Heart left ventricle (tissue), 16 donors: ENCODE measurements at regions not wholly inside any gene's neighbourhood (a gene's known extent, or its start where the extent isn't known, plus 50 kb on each side); places are given as distances from the start of the nearest gene placed in this dataset.

Experiments used
- ATAC-seq, 4 donors: fragments of 200-7000 bp; cut with Tn5 transposase; one replicate each; pipeline ENCODE4 v1.9.1; 2020 to 2022; ENCODE audit warnings: moderate library complexity in 4 of 4, mild to moderate bottlenecking in 3 of 4, moderate number of reproducible peaks in 1 of 4
- DNase-seq, 5 donors: peaks; one replicate each; pipeline ENCODE4 v3.0.0-alpha.2; 2020
- H3K27ac ChIP-seq, 12 donors: fragments of 200-600 bp; sonication (generic) in 4 of 12; one replicate each; pipeline versions ENCODE4 v1.5.0 to v1.8.0; 2016 to 2022; ENCODE audit warnings: mild to moderate bottlenecking in 2 of 12
- H3K27me3 ChIP-seq, 9 donors: fragments of 200-600 bp; sonication (generic) in 2 of 9; one replicate each; pipeline versions ENCODE4 v1.5.1 to v1.8.0; 2016 to 2022; ENCODE audit warnings: mild to moderate bottlenecking in 3 of 9
- H3K36me3 ChIP-seq, 9 donors: fragments of 200-600 bp; sonication (generic) in 2 of 9; one replicate each; pipeline versions ENCODE4 v1.5.0 to v1.8.0; 2018 to 2022; ENCODE audit warnings: mild to moderate bottlenecking in 2 of 9
- H3K4me1 ChIP-seq, 12 donors: fragments of 200-600 bp; sonication (generic) in 4 of 12; one replicate each; pipeline versions ENCODE4 v1.5.0 to v1.8.0; 2016 to 2022; ENCODE audit warnings: mild to moderate bottlenecking in 3 of 12
- H3K4me3 ChIP-seq, 12 donors: fragments of 200-600 bp; sonication (generic) in 4 of 12; one replicate each; pipeline versions ENCODE4 v1.5.0 to v1.8.0; 2017 to 2022; ENCODE audit warnings: mild to moderate bottlenecking in 9 of 12, moderate library complexity in 4 of 12
- H3K9me3 ChIP-seq, 12 donors: fragments of 200-600 bp; sonication (generic) in 4 of 12; one replicate each; pipeline versions ENCODE4 v1.5.0 to v1.8.0; 2016 to 2022; ENCODE audit warnings: mild to moderate bottlenecking in 1 of 12
- POLR2A ChIP-seq, 2 donors: fragments of 450-650 bp; IDR thresholded peaks; one replicate each; pipeline ENCODE4 v1.6.1; 2017; ENCODE audit warnings: antibody characterized with exemption in 2 of 2, mild to moderate bottlenecking in 2 of 2, moderate library complexity in 2 of 2
- WGBS, 4 donors: extraction: QIAGEN DNeasy Blood & Tissue Kit in 2 of 4; methylation state at CpG; one replicate each; pipeline versions ENCODE4 v1.1.5 to v1.1.7; 2013 to 2018; 5-methylcytosine and 5-hydroxymethylcytosine counted together
- intact Hi-C, 10 donors: fragments of 100-400 bp; cut with DNase I; formaldehyde crosslinking; loops; one replicate each; pipeline versions ENCODE4 v1.11.1 to v1.14.2; 2022
- TF ChIP-seq, protein P1 (sequence below), 12 donors: fragments of 200-600 bp; sonication (generic) in 4 of 12; IDR thresholded peaks; one replicate each; pipeline versions ENCODE4 v1.5.0 to v1.8.0; 2018 to 2022; ENCODE audit warnings: antibody characterized with exemption in 12 of 12, mild to moderate bottlenecking in 5 of 12
- donor health status: ischemic (EF 13 %, LVEDD 7.1; RV severe dilation, severe dysfunction).
- donor health status: healthy with polysubstance abuse.
- donor health status: DM: no; HTN: yes; CAD: no.
- donor health status: DM: no; HTN: no; CAD: no.
- donor health status: ischemic (EF 25% LVEDD 6.9; RV normal size, moderate dysfunction).
- donor health status: ischemic (EF 25% LVEDD 5.7; RV mildly dilated, moderate dysfunction).
- donor health status: healthy.
- donor health status: DM: yes; HTN: yes; CAD: no.
- donor health status: ischemic (EF 35%, LVEDD 5.7; RV mildly dilated, moderate dysfunction).
- donor health status: nonischemic (EF 11% LVEDD 7.7; RV severe dilation, severe dysfunction).
- donor health status: DM: yes; HTN: yes; CAD: no.
- donor health status: PGD.
- donor health status: ischemic (EF 29% LVEDD 5.4; RV normal size, mild dysfunction).
- donor health status: nonischemic (EF 23%, LVEDD 6.1; RV moderate dilation, normal function).

DNA sequence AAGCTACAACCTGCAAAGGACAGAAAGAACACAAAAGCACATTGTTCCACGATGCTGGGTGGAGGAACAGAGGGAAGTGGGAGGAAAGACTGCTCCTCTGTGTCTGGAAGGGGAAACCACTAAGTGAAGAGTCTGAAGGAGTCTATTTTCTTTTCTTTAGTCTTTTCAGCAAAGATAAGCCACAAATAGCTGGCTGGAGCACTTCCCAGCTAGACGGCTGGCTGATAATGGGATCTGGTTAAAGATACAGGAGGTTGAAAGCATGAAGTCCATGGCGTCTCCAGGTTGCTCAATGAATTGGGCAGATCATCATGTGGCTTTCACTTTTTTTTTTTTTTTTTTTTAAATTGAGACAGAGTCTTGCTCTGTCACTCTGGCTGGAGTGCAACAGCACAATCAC is 154.0 kb upstream of the KCNG1 start:
- Histone ChIP-seq H3K9me3 (no peaks in the 10 kb centered on the region), H3K4me1 (no peaks in the 10 kb centered on the region), H3K27me3 (peaks cover 0 to 41% (median 6%) of the 10 kb centered on the region in 9 donors), H3K36me3 (no peaks in the 10 kb centered on the region), H3K27ac (no peak overlapping the region), H3K4me3 (no peak overlapping the region)
- intact Hi-C loops, result no loop called here
- DNase-seq (no peak), ATAC-seq (no peak)
- WGBS, 4 donors, result 16 to 21% (median 20%) methylated on average over 3 of the region's 3 CpGs
- TF ChIP-seq, protein P1, sequence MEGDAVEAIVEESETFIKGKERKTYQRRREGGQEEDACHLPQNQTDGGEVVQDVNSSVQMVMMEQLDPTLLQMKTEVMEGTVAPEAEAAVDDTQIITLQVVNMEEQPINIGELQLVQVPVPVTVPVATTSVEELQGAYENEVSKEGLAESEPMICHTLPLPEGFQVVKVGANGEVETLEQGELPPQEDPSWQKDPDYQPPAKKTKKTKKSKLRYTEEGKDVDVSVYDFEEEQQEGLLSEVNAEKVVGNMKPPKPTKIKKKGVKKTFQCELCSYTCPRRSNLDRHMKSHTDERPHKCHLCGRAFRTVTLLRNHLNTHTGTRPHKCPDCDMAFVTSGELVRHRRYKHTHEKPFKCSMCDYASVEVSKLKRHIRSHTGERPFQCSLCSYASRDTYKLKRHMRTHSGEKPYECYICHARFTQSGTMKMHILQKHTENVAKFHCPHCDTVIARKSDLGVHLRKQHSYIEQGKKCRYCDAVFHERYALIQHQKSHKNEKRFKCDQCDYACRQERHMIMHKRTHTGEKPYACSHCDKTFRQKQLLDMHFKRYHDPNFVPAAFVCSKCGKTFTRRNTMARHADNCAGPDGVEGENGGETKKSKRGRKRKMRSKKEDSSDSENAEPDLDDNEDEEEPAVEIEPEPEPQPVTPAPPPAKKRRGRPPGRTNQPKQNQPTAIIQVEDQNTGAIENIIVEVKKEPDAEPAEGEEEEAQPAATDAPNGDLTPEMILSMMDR (IDR thresholded peaks at IDR 0.05), result no peak
- no peak for TF ChIP-seq POLR2A (IDR thresholded peaks at IDR 0.05)

GRCh38 chr20:51176446-51176845 is 153.5 kb upstream of the KCNG1 start:
- Histone ChIP-seq H3K4me3 (no peak overlapping the region), H3K9me3 (no peaks in the 10 kb centered on the region), H3K4me1 (no peaks in the 10 kb centered on the region), H3K27me3 (peaks cover 0 to 41% (median 6%) of the 10 kb centered on the region in 9 donors), H3K36me3 (no peaks in the 10 kb centered on the region), H3K27ac (no peak overlapping the region)
- WGBS, 4 donors, result 73 to 75% (median 75%) methylated on average over 8 of the region's 8 CpGs
- TF ChIP-seq, protein P1 (IDR thresholded peaks at IDR 0.05), result no peak
- no peak for TF ChIP-seq POLR2A (IDR thresholded peaks at IDR 0.05)
- ATAC-seq (no peak), DNase-seq (no peak)
- intact Hi-C loops, result no loop called here

- Histone ChIP-seq H3K4me1 (no peaks in the 10 kb centered on the region), H3K4me3 (no peak overlapping the region), H3K9me3 (no peaks in the 10 kb centered on the region), H3K27me3 (peaks cover 0 to 44% (median 6%) of the 10 kb centered on the region in 9 donors), H3K36me3 (no peaks in the 10 kb centered on the region), H3K27ac (no peak overlapping the region)
- ATAC-seq (no peak), DNase-seq (no peak)
- intact Hi-C loops, result no loop called here
- TF ChIP-seq POLR2A (IDR thresholded peaks at IDR 0.05), result no peak
- TF ChIP-seq, protein P1 (IDR thresholded peaks at IDR 0.05), result no peak
- 85 to 90% (median 87%) methylated on average over 5 of the region's 5 CpGs for WGBS, 4 donors
These were observed 152.8 kb upstream of the KCNG1 start for GRCh38 chr20:51175724-51176123.

- Histone ChIP-seq H3K9me3 (peaks cover 0 to 2% (median 0%) of the 10 kb centered on the region in 12 donors), H3K4me3 (no peak overlapping the region), H3K27ac (no peak overlapping the region), H3K27me3 (peaks cover 0 to 39% (median 6%) of the 10 kb centered on the region in 9 donors), H3K4me1 (no peaks in the 10 kb centered on the region), H3K36me3 (no peaks in the 10 kb centered on the region)
- ATAC-seq, result no peak
- 72 to 77% (median 74%) methylated on average over 10 of the region's 10 CpGs for WGBS, 4 donors
- no peak for DNase-seq
- TF ChIP-seq POLR2A (IDR thresholded peaks at IDR 0.05), result no peak
- TF ChIP-seq, protein P1 (IDR thresholded peaks at IDR 0.05), result no peak
- intact Hi-C loops, result no loop called here
These were observed 152.2 kb upstream of the KCNG1 start for GRCh38 chr20:51175156-51175555.
